ENCODE measurements at regions not wholly inside any gene's neighbourhood (a gene's known extent, or its start where the extent isn't known, plus 50 kb on each side); places are given as distances from the start of the nearest gene placed in this dataset.

GRCh38 chr17:72049914-72050313 lies 70.9 kb upstream of the SOX9 start:
- ATAC-seq, result no peak
- no peak for TF ChIP-seq NFYB (CRISPR knock-in tag; conservative IDR thresholded peaks at IDR 0.05; ENCODE audit: low read depth)
- TF ChIP-seq JUN (CRISPR knock-in tag; IDR thresholded peaks at IDR 0.05), result no peak
- TF ChIP-seq ZNF121 (CRISPR knock-in tag; IDR thresholded peaks at IDR 0.05), result no peak
- no peak for TF ChIP-seq TEAD1 (CRISPR knock-in tag; IDR thresholded peaks at IDR 0.05)
- TF ChIP-seq ZBTB43 (CRISPR knock-in tag; IDR thresholded peaks at IDR 0.05), result no peak
- TF ChIP-seq STAT6 (CRISPR knock-in tag; conservative IDR thresholded peaks at IDR 0.05; ENCODE audit: low read depth), result no peak
- TF ChIP-seq GABPB1 (CRISPR knock-in tag; IDR thresholded peaks at IDR 0.05), result no peak
- no peak overlapping the region for H3K27ac Mint-ChIP-seq
- H3K4me1 Mint-ChIP-seq, result peaks cover 14% of the 10 kb centered on the region
- no peaks in the 10 kb centered on the region; the same call in 1 of the 2 replicates for H3K27me3 Mint-ChIP-seq (ENCODE audit: low read depth)
- H3K36me3 Mint-ChIP-seq, result no peaks in the 10 kb centered on the region
- POLR2A ChIA-PET, result interaction anchor here (0.6 kb wide), 1 partner anchor 34 kb away, joined by 3 read pairs; no protein-coding TSS in a partner anchor
- H3K9me3 Mint-ChIP-seq, result peaks cover 3% of the 10 kb centered on the region; the same call in 1 of the 2 replicates
- CTCF ChIA-PET, result interaction anchor here (0.7 to 0.9 kb wide), 2 partner anchors 19 to 1199 kb away, joined by 4 read pairs; no protein-coding TSS in a partner anchor
- no peak overlapping the region for H3K4me3 Mint-ChIP-seq
- DNase-seq (ENCODE audit: low spot score), result no peak

- POLR2A ChIA-PET, result no interaction called here
- CTCF ChIA-PET, result interaction anchor here (0.9 to 1.6 kb wide), 6 partner anchors 22 to 580 kb away, joined by 3 to 7 read pairs (median 4); no protein-coding TSS in a partner anchor
- no peak overlapping the region for H3K4me3 Mint-ChIP-seq
- DNase-seq (ENCODE audit: low spot score) (no peak), ATAC-seq (no peak)
- H3K36me3 Mint-ChIP-seq, result no peaks in the 10 kb centered on the region
- H3K9me3 Mint-ChIP-seq, result peaks cover 3% of the 10 kb centered on the region; the same call in 1 of the 2 replicates
- TF ChIP-seq IRF1 (CRISPR knock-in tag; IDR thresholded peaks at IDR 0.05) (no peak), HMGA2 (CRISPR knock-in tag; IDR thresholded peaks at IDR 0.05) (no peak), CTCF (IDR thresholded peaks at IDR 0.05) (no peak), GTF2I (CRISPR knock-in tag; conservative IDR thresholded peaks at IDR 0.05) (no peak), GABPB1 (CRISPR knock-in tag; IDR thresholded peaks at IDR 0.05) (no peak), E2F5 (CRISPR knock-in tag; IDR thresholded peaks at IDR 0.05) (no peak)
- H3K4me1 Mint-ChIP-seq, result peaks cover 22% of the 10 kb centered on the region
- H3K27ac Mint-ChIP-seq, result no peak overlapping the region
- no peaks in the 10 kb centered on the region; the same call in 1 of the 2 replicates for H3K27me3 Mint-ChIP-seq (ENCODE audit: low read depth)
Observed at GRCh38 chr17:72053036-72053435, 67.8 kb upstream of the SOX9 start.

- no peak overlapping the region for H3K27ac Mint-ChIP-seq
- H3K4me3 Mint-ChIP-seq, result no peak overlapping the region
- ChIA-PET POLR2A (no interaction called here), CTCF (interaction anchor here (0.9 to 1.6 kb wide), 6 partner anchors 23 to 580 kb away, joined by 3 to 7 read pairs (median 4); no protein-coding TSS in a partner anchor)
- no peaks in the 10 kb centered on the region for H3K36me3 Mint-ChIP-seq
- peak; percentile 45 for DNase-seq (ENCODE audit: low spot score)
- peaks cover 3% of the 10 kb centered on the region; the same call in 1 of the 2 replicates for H3K9me3 Mint-ChIP-seq
- no peaks in the 10 kb centered on the region; the same call in 1 of the 2 replicates for H3K27me3 Mint-ChIP-seq (ENCODE audit: low read depth)
- no peak for TF ChIP-seq E2F1 (CRISPR knock-in tag; IDR thresholded peaks at IDR 0.05)
- no peak for TF ChIP-seq ATF1 (CRISPR knock-in tag; IDR thresholded peaks at IDR 0.05)
- no peak for TF ChIP-seq ELF4 (CRISPR knock-in tag; IDR thresholded peaks at IDR 0.05; ENCODE audit: low read depth)
- peaks cover 24% of the 10 kb centered on the region for H3K4me1 Mint-ChIP-seq
- ATAC-seq, result peak; percentile 81
Observed at GRCh38 chr17:72053449-72053848, 67.4 kb upstream of the SOX9 start.
